SK-N-SH (cell line): ENCODE measurements at regions not wholly inside any gene's neighbourhood (a gene's known extent, or its start where the extent isn't known, plus 50 kb on each side); places are given as distances from the start of the nearest gene placed in this dataset.

Source experiments
- CTCF ChIA-PET: fragments of 300-600, 350-600 bp; formaldehyde crosslinking; extraction: SDS; loops from one replicate; lab custom pipeline; 2021; lab: Yijun Ruan, JAX
- POLR2A ChIA-PET: fragments of 350-600 bp; sonication (Branson Sonifier 250); formaldehyde crosslinking; extraction: SDS; loops from one replicate; lab custom pipeline; 2020; ENCODE audit warnings: antibody characterized with exemption, inconsistent platforms; lab: Yijun Ruan, JAX
- DNase-seq: peaks from one replicate; pipeline ENCODE4 v3.0.0; 2012
- H2AFZ ChIP-seq: fragments of 200-600 bp; sonication (generic); 2 replicates; pipeline ENCODE4 v1.8.1; 2016; ENCODE audit warnings: antibody characterized with exemption, mild to moderate bottlenecking, low read depth
- H3F3A ChIP-seq: fragments of 200-600 bp; sonication (generic); replicated peaks from 2 replicates; pipeline ENCODE3; 2016; ENCODE audit warnings: antibody characterized with exemption, mild to moderate bottlenecking; ENCODE audit not compliant: insufficient read depth
- H3K27ac ChIP-seq, 2 experiments: fragments of 200-500 bp in 1 of 2; fragments of 200-600 bp in 1 of 2; sonication (Bioruptor generic) in 1 of 2; sonication (generic), shearing (Covaris generic) in 1 of 2; 2 replicates each; pipeline versions ENCODE4 v1.5.1 to v1.6.1; 2014 to 2016; ENCODE audit warnings: low read depth in 2 of 2, inconsistent platforms in 1 of 2, low read length in 1 of 2, mild to moderate bottlenecking in 1 of 2, mixed read lengths in 1 of 2
- H3K27me3 ChIP-seq: fragments of 200-600 bp; sonication (generic), shearing (Covaris generic); 2 replicates; pipeline ENCODE4 v1.6.1; 2016; ENCODE audit warnings: mixed run types; ENCODE audit not compliant: insufficient read depth
- H3K36me3 ChIP-seq, 2 experiments: fragments of 200-500 bp in 1 of 2; fragments of 200-600 bp in 1 of 2; sonication (Bioruptor generic) in 1 of 2; sonication (generic) in 1 of 2; replicated peaks in 1 of 2; 2 replicates each; pipeline versions ENCODE3 to v1.5.1; 2014 to 2016; ENCODE audit warnings: low read length in 1 of 2, mild to moderate bottlenecking in 1 of 2; ENCODE audit not compliant: insufficient read depth in 2 of 2, control insufficient read depth in 1 of 2
- H3K4me1 ChIP-seq, 2 experiments: fragments of 200-500 bp in 1 of 2; fragments of 200-600 bp in 1 of 2; sonication (Bioruptor generic) in 1 of 2; sonication (generic), shearing (Covaris generic) in 1 of 2; 2 replicates each; pipeline versions ENCODE4 v1.5.1 to v1.6.1; 2014 to 2016; ENCODE audit warnings: low read depth in 1 of 2, low read length in 1 of 2, mixed run types in 1 of 2; ENCODE audit not compliant: insufficient read depth in 2 of 2, control insufficient read depth in 1 of 2
- H3K4me2 ChIP-seq: fragments of 200-600 bp; sonication (generic), shearing (Covaris generic); 2 replicates; pipeline ENCODE4 v1.6.1; 2017; ENCODE audit warnings: mixed run types
- H3K4me3 ChIP-seq, 2 experiments: fragments of 200-500 bp in 1 of 2; fragments of 200-600 bp in 1 of 2; sonication (Bioruptor generic) in 1 of 2; sonication (generic), shearing (Covaris generic) in 1 of 2; 2 replicates each; pipeline versions ENCODE4 v1.5.1 to v1.8.1; 2014 to 2016; ENCODE audit warnings: low read depth in 2 of 2, inconsistent platforms in 1 of 2, low read length in 1 of 2, mild to moderate bottlenecking in 1 of 2, mixed read lengths in 1 of 2, moderate library complexity in 1 of 2
- H3K79me2 ChIP-seq: fragments of 200-600 bp; sonication (generic); 2 replicates; pipeline ENCODE4 v1.8.1; 2017; ENCODE audit warnings: mild to moderate bottlenecking; ENCODE audit not compliant: insufficient read depth
- H3K9ac ChIP-seq: fragments of 200-600 bp; sonication (generic); 2 replicates; pipeline ENCODE4 v1.6.1; 2017; ENCODE audit warnings: mixed run types
- H3K9me2 ChIP-seq: fragments of 200-600 bp; sonication (generic); 2 replicates; pipeline ENCODE4 v1.6.1; 2017; ENCODE audit warnings: mixed run types
- H3K9me3 ChIP-seq: fragments of 200-600 bp; sonication (generic); 2 replicates; pipeline ENCODE4 v1.6.1; 2017; ENCODE audit warnings: mixed run types, mild to moderate bottlenecking, moderate library complexity
- H4K20me1 ChIP-seq: fragments of 200-600 bp; sonication (generic); 2 replicates; pipeline ENCODE4 v1.6.1; 2017; ENCODE audit warnings: mild to moderate bottlenecking, mixed run types; ENCODE audit not compliant: insufficient read depth
- EP300 ChIP-seq, 2 experiments: IDR thresholded peaks; 2 replicates each; pipeline versions ENCODE4 v1.4.0 to v1.6.1; 2012; ENCODE audit warnings: borderline replicate concordance in 1 of 2, low read depth in 1 of 2, low read length in 1 of 2
- FOSL2 ChIP-seq: IDR thresholded peaks from 2 replicates; pipeline ENCODE4 v1.4.0; 2012; ENCODE audit warnings: low read depth, mild to moderate bottlenecking, moderate library complexity, borderline replicate concordance
- FOXJ3 ChIP-seq: sonication (generic); formaldehyde crosslinking; IDR thresholded peaks from 2 replicates; pipeline ENCODE4 v1.5.1; 2020; ENCODE audit warnings: mild to moderate bottlenecking, missing genetic modification reagents
- IRF3 ChIP-seq: fragments of 150-350 bp; IDR thresholded peaks from 2 replicates; pipeline ENCODE4 v1.6.1; 2016; ENCODE audit warnings: mild to moderate bottlenecking, low read depth, low read length
- MXI1 ChIP-seq: IDR thresholded peaks from 2 replicates; pipeline ENCODE4 v1.6.1; 2012; ENCODE audit warnings: mild to moderate bottlenecking, low read depth, low read length, improper control_type of control experiment
- NFIC ChIP-seq: IDR thresholded peaks from 2 replicates; pipeline ENCODE4 v1.4.0; 2012; ENCODE audit warnings: borderline replicate concordance
- NRF1 ChIP-seq: IDR thresholded peaks from 2 replicates; pipeline ENCODE4 v1.6.1; 2012; ENCODE audit warnings: low read depth, mild to moderate bottlenecking, low read length
- POLR2AphosphoS5 ChIP-seq: IDR thresholded peaks from 2 replicates; pipeline ENCODE4 v1.6.1; 2012; ENCODE audit warnings: low read depth, low read length
- RAD21 ChIP-seq: IDR thresholded peaks from 2 replicates; pipeline ENCODE4 v1.6.1; 2012; ENCODE audit warnings: mild to moderate bottlenecking, low read length
- RFX5 ChIP-seq: IDR thresholded peaks from 2 replicates; pipeline ENCODE4 v1.6.1; 2012; ENCODE audit warnings: mild to moderate bottlenecking, improper control_type of control experiment, low read length
- RXRA ChIP-seq: IDR thresholded peaks from 2 replicates; pipeline ENCODE4 v1.4.0; 2012; ENCODE audit warnings: low read depth, mild to moderate bottlenecking, borderline replicate concordance
- SMC3 ChIP-seq: IDR thresholded peaks from 2 replicates; pipeline ENCODE4 v1.6.1; 2012; ENCODE audit warnings: low read depth, low read length, improper control_type of control experiment
- TAF1 ChIP-seq: IDR thresholded peaks from 2 replicates; pipeline ENCODE4 v1.6.1; 2012; ENCODE audit warnings: low read depth, mild to moderate bottlenecking, low read length, moderate library complexity, borderline replicate concordance
- TCF12 ChIP-seq: IDR thresholded peaks from 2 replicates; pipeline ENCODE4 v1.4.0; 2012
- TEAD4 ChIP-seq: IDR thresholded peaks from 2 replicates; pipeline ENCODE4 v1.4.0; 2012; ENCODE audit warnings: mild to moderate bottlenecking, borderline replicate concordance; ENCODE audit not compliant: insufficient read depth
- YY1 ChIP-seq: IDR thresholded peaks from 2 replicates; pipeline ENCODE4 v1.4.0; 2012; ENCODE audit warnings: low read depth, mild to moderate bottlenecking
- WGBS: methylation state at CpG from one replicate; pipeline ENCODE4 v1.1.6; 2017; ENCODE audit warnings: low lambda C conversion rate; 5-methylcytosine and 5-hydroxymethylcytosine counted together
- TF ChIP-seq, protein P1 (sequence below): IDR thresholded peaks from 2 replicates; pipeline ENCODE4 v1.6.1; 2012; ENCODE audit warnings: mild to moderate bottlenecking, low read depth, low read length, moderate library complexity
- TF ChIP-seq, protein P2 (sequence below): IDR thresholded peaks from 2 replicates; pipeline ENCODE4 v1.4.0; 2012; ENCODE audit warnings: low read depth, borderline replicate concordance

DNA sequence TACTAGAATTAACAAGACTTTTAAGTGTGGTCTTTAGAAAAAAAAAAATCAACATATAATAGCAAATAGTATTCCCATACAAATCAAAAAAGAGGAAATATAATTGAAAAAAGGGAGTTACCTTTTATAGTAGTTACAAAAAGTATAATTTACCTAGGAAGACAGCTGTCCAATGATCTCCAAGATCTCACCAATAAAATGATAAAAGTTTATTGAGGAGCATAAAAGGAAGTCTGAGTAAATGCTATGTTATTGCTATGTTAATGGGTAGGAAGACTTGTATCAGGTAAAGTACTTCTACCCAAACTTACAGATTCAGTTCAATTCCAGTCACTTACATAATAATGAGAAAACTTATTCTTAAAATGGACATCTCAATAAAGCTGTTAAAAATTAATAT, 379.0 kb upstream of the TPM1 start:
- Histone ChIP-seq H4K20me1 (no peaks in the 10 kb centered on the region), H3K9me3 (no peaks in the 10 kb centered on the region), H3K4me1 (no peaks in the 10 kb centered on the region), H3K27me3 (no peaks in the 10 kb centered on the region), H3K36me3 (peaks cover 20 to 23% of the 10 kb centered on the region in 2 experiments), H3K4me2 (no peak overlapping the region), H3F3A (no peaks in the 10 kb centered on the region), H3K9me2 (no peaks in the 10 kb centered on the region), H3K9ac (no peak overlapping the region), H2AFZ (no peak overlapping the region), H3K4me3 (no peak overlapping the region), H3K27ac (no peak overlapping the region), H3K79me2 (no peaks in the 10 kb centered on the region)
- CTCF ChIA-PET: interaction anchor here (1.4 to 1.6 kb wide), 2 partner anchors 13 to 79 kb away, joined by 4 to 5 read pairs; no protein-coding TSS in a partner anchor
- TF ChIP-seq NRF1: no peak
- TF ChIP-seq TEAD4: no peak
- no peak for TF ChIP-seq YY1
- POLR2A ChIA-PET: no interaction called here
- no peak for DNase-seq

DNA sequence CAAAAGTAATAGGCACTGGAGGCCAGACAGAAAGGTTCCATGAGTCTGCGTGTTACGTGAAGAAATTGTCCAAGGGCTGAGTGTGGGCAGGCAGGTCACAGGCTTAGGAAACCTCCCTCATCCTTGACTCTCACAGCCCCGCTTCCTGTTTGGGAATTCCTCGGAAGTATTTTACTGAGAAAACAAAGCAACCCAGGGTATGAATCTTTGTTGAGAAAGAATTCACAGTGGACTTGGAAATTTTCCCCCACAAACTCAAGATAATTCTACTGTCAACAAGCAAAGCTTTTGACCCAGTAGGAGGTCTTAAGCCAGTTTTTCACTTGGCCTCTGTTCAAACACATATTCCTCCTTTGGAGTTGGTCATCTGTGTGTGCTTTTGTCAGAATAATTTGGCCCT, 377.1 kb upstream of the TPM1 start:
- TF ChIP-seq, protein P1, sequence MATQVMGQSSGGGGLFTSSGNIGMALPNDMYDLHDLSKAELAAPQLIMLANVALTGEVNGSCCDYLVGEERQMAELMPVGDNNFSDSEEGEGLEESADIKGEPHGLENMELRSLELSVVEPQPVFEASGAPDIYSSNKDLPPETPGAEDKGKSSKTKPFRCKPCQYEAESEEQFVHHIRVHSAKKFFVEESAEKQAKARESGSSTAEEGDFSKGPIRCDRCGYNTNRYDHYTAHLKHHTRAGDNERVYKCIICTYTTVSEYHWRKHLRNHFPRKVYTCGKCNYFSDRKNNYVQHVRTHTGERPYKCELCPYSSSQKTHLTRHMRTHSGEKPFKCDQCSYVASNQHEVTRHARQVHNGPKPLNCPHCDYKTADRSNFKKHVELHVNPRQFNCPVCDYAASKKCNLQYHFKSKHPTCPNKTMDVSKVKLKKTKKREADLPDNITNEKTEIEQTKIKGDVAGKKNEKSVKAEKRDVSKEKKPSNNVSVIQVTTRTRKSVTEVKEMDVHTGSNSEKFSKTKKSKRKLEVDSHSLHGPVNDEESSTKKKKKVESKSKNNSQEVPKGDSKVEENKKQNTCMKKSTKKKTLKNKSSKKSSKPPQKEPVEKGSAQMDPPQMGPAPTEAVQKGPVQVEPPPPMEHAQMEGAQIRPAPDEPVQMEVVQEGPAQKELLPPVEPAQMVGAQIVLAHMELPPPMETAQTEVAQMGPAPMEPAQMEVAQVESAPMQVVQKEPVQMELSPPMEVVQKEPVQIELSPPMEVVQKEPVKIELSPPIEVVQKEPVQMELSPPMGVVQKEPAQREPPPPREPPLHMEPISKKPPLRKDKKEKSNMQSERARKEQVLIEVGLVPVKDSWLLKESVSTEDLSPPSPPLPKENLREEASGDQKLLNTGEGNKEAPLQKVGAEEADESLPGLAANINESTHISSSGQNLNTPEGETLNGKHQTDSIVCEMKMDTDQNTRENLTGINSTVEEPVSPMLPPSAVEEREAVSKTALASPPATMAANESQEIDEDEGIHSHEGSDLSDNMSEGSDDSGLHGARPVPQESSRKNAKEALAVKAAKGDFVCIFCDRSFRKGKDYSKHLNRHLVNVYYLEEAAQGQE: no peak
- TF ChIP-seq RXRA: no peak
- TF ChIP-seq POLR2AphosphoS5: no peak
- TF ChIP-seq SMC3: no peak
- TF ChIP-seq NRF1: no peak
- TF ChIP-seq NFIC: no peak
- TF ChIP-seq TCF12: no peak
- no peak for TF ChIP-seq IRF3
- no peak for TF ChIP-seq RAD21
- TF ChIP-seq TAF1: no peak
- TF ChIP-seq MXI1: no peak
- TF ChIP-seq EP300 (IDR thresholded peaks at IDR 0.05; ENCODE audit: borderline replicate concordance in 1 of 2, low read depth in 1 of 2, low read length in 1 of 2): no peak
- TF ChIP-seq RFX5: no peak
- no peak for TF ChIP-seq FOSL2
- TF ChIP-seq FOXJ3: no peak
- TF ChIP-seq TEAD4: no peak
- TF ChIP-seq, protein P2, sequence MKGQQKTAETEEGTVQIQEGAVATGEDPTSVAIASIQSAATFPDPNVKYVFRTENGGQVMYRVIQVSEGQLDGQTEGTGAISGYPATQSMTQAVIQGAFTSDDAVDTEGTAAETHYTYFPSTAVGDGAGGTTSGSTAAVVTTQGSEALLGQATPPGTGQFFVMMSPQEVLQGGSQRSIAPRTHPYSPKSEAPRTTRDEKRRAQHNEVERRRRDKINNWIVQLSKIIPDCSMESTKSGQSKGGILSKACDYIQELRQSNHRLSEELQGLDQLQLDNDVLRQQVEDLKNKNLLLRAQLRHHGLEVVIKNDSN: no peak
- TF ChIP-seq, all 33 proteins: peak for 0
- H4K20me1 ChIP-seq: no peaks in the 10 kb centered on the region
- no peaks in the 10 kb centered on the region for H3K79me2 ChIP-seq
- H3K27me3 ChIP-seq: no peaks in the 10 kb centered on the region
- peaks cover 12 to 18% of the 10 kb centered on the region in 2 experiments for H3K36me3 ChIP-seq
- no peak overlapping the region for H2AFZ ChIP-seq
- H3K4me2 ChIP-seq: no peak overlapping the region
- ChIA-PET CTCF (no interaction called here), POLR2A (no interaction called here)
- H3K4me3 ChIP-seq: no peak overlapping the region
- no peaks in the 10 kb centered on the region for H3F3A ChIP-seq
- no peaks in the 10 kb centered on the region for H3K9me2 ChIP-seq
- DNase-seq: no peak
- no peaks in the 10 kb centered on the region for H3K4me1 ChIP-seq
- no peak overlapping the region for H3K27ac ChIP-seq
- H3K9me3 ChIP-seq: peaks cover under 1% of the 10 kb centered on the region; the same call in 1 of the 2 replicates
- H3K9ac ChIP-seq: no peak overlapping the region
- 96% methylated on average over 4 of the region's 4 CpGs for WGBS
